ENCODE measurements at regions not wholly inside any gene's neighbourhood (a gene's known extent, or its start where the extent isn't known, plus 50 kb on each side); places are given as distances from the start of the nearest gene placed in this dataset.

DNA sequence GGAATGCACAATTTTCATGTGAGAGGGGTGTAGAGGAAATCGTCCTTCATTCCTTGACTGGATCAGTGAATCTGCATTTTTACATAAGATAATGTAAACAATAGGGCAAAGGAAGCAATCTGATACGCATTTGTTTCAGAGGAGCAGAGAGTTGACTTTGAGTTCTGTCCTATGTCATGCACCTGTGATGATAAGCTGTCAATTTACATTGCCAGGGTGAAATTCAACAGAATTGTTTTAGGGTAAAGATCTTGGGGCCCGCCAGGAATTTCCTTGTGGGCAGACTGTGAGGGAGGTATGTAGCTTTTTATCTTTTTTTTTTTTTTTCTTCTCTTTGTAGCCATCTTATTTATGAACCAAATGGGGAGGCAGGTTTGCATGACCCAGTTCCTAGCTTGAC, 58.3 kb upstream of the LARP1 start:
- Histone ChIP-seq H3K27ac (no peak overlapping the region), H3K27me3 (replicated peaks in 1 of 7) (no peaks in the 10 kb centered on the region), H3K9me3 (no peaks in the 10 kb centered on the region), H3K4me3 (no peak overlapping the region), H3K36me3 (no peaks in the 10 kb centered on the region), H3K4me1 (peaks cover 0 to 4% (median 0%) of the 10 kb centered on the region in 6 donors)
- no peak for TF ChIP-seq POLR2A (IDR thresholded peaks at IDR 0.05)
- intact Hi-C loops (cut with DNase I; ENCODE audit: low total_unique reads): no loop called here
- no peak for DNase-seq
- 63 to 84% (median 71%) methylated on average over 3 of the region's 3 CpGs for WGBS, 5 donors

DNA sequence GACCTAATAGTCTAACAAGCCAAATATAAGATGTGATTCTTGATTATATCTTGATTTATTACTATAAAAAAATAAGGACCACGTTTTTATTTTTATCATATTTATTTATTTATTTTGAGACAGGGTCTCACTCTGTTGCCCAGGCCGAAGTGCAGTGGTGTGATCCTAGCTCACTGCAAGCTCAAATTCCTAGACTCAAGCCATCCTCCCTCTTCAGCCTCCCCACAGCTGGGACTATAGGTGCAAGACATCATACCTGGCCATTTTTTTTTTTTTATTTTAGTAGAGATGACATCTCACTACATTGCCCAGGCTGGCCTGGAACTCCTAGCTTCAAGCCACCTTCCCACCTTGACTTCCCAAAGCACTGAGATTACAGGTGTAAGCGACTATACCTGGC, 61.0 kb upstream of the LARP1 start:
- Histone ChIP-seq H3K9me3 (no peaks in the 10 kb centered on the region), H3K36me3 (no peaks in the 10 kb centered on the region), H3K4me1 (peaks cover 0 to 13% (median 2%) of the 10 kb centered on the region in 6 donors), H3K27me3 (replicated peaks in 1 of 7) (peaks cover 0 to 8% (median 0%) of the 10 kb centered on the region in 7 donors), H3K4me3 (no peak overlapping the region), H3K27ac (no peak overlapping the region)
- no peak for TF ChIP-seq POLR2AphosphoS5 (IDR thresholded peaks at IDR 0.05)
- TF ChIP-seq, protein P1, sequence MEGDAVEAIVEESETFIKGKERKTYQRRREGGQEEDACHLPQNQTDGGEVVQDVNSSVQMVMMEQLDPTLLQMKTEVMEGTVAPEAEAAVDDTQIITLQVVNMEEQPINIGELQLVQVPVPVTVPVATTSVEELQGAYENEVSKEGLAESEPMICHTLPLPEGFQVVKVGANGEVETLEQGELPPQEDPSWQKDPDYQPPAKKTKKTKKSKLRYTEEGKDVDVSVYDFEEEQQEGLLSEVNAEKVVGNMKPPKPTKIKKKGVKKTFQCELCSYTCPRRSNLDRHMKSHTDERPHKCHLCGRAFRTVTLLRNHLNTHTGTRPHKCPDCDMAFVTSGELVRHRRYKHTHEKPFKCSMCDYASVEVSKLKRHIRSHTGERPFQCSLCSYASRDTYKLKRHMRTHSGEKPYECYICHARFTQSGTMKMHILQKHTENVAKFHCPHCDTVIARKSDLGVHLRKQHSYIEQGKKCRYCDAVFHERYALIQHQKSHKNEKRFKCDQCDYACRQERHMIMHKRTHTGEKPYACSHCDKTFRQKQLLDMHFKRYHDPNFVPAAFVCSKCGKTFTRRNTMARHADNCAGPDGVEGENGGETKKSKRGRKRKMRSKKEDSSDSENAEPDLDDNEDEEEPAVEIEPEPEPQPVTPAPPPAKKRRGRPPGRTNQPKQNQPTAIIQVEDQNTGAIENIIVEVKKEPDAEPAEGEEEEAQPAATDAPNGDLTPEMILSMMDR (IDR thresholded peaks at IDR 0.05 in 8 of 11, conservative IDR thresholded peaks at IDR 0.05 in 3 of 11): no peak
- TF ChIP-seq POLR2A (IDR thresholded peaks at IDR 0.05): no peak
- WGBS, 5 donors: 90 to 96% (median 94%) methylated on average over 3 of the region's 3 CpGs
- intact Hi-C loops (cut with DNase I; ENCODE audit: low total_unique reads): no loop called here
- no peak for DNase-seq

DNA sequence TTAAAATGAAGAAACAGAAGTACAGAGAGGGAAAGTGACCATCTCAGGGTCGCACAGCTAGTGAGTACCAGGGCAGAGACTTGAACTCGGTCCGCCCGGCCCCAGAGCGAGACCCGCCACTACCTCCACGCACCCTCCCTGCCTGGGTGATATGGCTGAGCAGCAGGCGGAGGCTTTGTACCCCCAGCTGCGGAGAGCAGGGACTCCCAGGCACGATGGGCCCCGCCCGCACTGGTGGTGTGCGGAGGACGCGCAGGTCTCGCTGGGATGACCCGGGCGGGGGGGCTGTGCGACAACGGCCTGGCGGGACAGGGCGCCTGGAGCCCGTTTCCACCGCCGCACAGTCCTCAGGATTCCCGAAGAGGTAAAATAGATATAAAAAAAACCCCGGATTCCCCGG, 64.7 kb upstream of the LARP1 start:
- Histone ChIP-seq H3K27me3 (replicated peaks in 1 of 7) (peaks cover 0 to 8% (median 0%) of the 10 kb centered on the region in 7 donors), H3K27ac (no peak overlapping the region), H3K4me1 (peaks cover 0 to 13% (median 2%) of the 10 kb centered on the region in 6 donors), H3K4me3 (no peak overlapping the region), H3K36me3 (no peaks in the 10 kb centered on the region), H3K9me3 (peaks cover 0 to 6% (median 0%) of the 10 kb centered on the region in 8 donors)
- TF ChIP-seq POLR2A (IDR thresholded peaks at IDR 0.05) (no peak), POLR2AphosphoS5 (IDR thresholded peaks at IDR 0.05) (no peak)
- TF ChIP-seq, protein P1 (IDR thresholded peaks at IDR 0.05 in 8 of 11, conservative IDR thresholded peaks at IDR 0.05 in 3 of 11): no peak
- WGBS, 5 donors: 84 to 96% (median 93%) methylated on average over 28 of the region's 28 CpGs
- intact Hi-C loops (cut with DNase I; ENCODE audit: low total_unique reads): no loop called here
- DNase-seq: no peak

DNA sequence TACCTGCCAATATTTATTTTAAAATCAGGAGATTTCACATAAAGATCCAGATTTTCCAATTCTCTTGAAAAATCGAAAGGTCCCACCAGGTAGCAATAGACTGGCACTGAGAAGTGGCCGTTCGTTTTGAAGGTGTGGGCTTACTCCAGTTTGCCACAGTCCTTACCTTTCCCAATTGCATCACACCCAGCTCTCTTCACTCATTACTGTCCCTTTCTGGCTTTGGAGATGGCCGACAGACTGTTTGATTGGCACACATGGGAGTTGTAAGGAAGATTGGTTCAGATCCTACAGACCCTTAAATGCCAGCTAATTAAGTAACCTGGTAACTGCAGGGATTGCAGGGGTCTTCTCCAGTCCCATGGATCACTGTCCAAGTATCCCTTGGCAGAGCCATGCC, 68.7 kb upstream of the LARP1 start:
- peaks cover 0 to 26% (median 18%) of the 10 kb centered on the region in 6 donors for H3K4me1 ChIP-seq
- peaks cover 0 to 7% (median 0%) of the 10 kb centered on the region in 7 donors for H3K27me3 ChIP-seq (replicated peaks in 1 of 7)
- intact Hi-C loops (cut with DNase I; ENCODE audit: low total_unique reads): no loop called here
- TF ChIP-seq POLR2A (IDR thresholded peaks at IDR 0.05) (no peak), POLR2AphosphoS5 (IDR thresholded peaks at IDR 0.05) (no peak)
- TF ChIP-seq, protein P1 (IDR thresholded peaks at IDR 0.05 in 8 of 11, conservative IDR thresholded peaks at IDR 0.05 in 3 of 11): no peak
- DNase-seq: no peak
- no peak overlapping the region for H3K4me3 ChIP-seq
- no peak overlapping the region for H3K27ac ChIP-seq
- peaks cover 0 to 6% (median 0%) of the 10 kb centered on the region in 8 donors for H3K9me3 ChIP-seq
- no peaks in the 10 kb centered on the region for H3K36me3 ChIP-seq
- 90 to 97% (median 93%) methylated on average over 4 of the region's 4 CpGs for WGBS, 5 donors

Measured in spleen (tissue), 11 donors.